Keratinocyte (primary cell): ENCODE measurements at regions not wholly inside any gene's neighbourhood (a gene's known extent, or its start where the extent isn't known, plus 50 kb on each side); places are given as distances from the start of the nearest gene placed in this dataset.

Experiments used
- DNase-seq: peaks from one replicate; pipeline ENCODE4 v3.0.0-alpha.2; 2011; ENCODE audit warnings: low read depth, missing footprints, low spot score
- FAIRE-seq: peaks from 2 replicates; lab custom pipeline; 2011; peaks lifted over from hg19 to GRCh38; lab: Jason Lieb, UNC
- H2AFZ ChIP-seq: 2 replicates; pipeline ENCODE4 v1.6.0; 2012; ENCODE audit warnings: low read length, control low read depth, inconsistent platforms; ENCODE audit not compliant: control insufficient read depth
- H3K27ac ChIP-seq: 2 replicates; pipeline ENCODE4 v1.5.1; 2011; ENCODE audit warnings: low read length; ENCODE audit not compliant: control insufficient read depth, insufficient read depth
- H3K27me3 ChIP-seq: 3 replicates; pipeline ENCODE4 v1.6.0; 2011; ENCODE audit warnings: low read length; ENCODE audit not compliant: control insufficient read depth, insufficient read depth; ENCODE audit errors: extremely low read depth
- H3K36me3 ChIP-seq, 2 experiments: 2 replicates in 1 of 2; 3 replicates in 1 of 2; pipeline ENCODE4 v1.5.1; 2011; ENCODE audit warnings: low read length in 2 of 2, mild to moderate bottlenecking in 1 of 2; ENCODE audit not compliant: control insufficient read depth in 2 of 2, insufficient read depth in 2 of 2; ENCODE audit errors: extremely low read depth in 1 of 2
- H3K4me1 ChIP-seq: 3 replicates; pipeline ENCODE4 v1.5.1; 2011; ENCODE audit warnings: low read length; ENCODE audit not compliant: control insufficient read depth, insufficient read depth; ENCODE audit errors: extremely low read depth
- H3K4me2 ChIP-seq: 3 replicates; pipeline ENCODE4 v1.6.0; 2011; ENCODE audit warnings: low read depth, low read length; ENCODE audit not compliant: control insufficient read depth, insufficient read depth; ENCODE audit errors: extremely low read depth
- H3K4me3 ChIP-seq, 3 experiments: fragments of 200-600 bp in 1 of 3; sonication (generic) in 1 of 3; 2 replicates in 2 of 3; 3 replicates in 1 of 3; pipeline ENCODE4 v1.5.1; 2011 to 2016; ENCODE audit warnings: low read length in 3 of 3, mild to moderate bottlenecking in 3 of 3, control low read depth in 2 of 3, inconsistent platforms in 1 of 3, low read depth in 1 of 3, mixed read lengths in 1 of 3, mixed run types in 1 of 3, moderate library complexity in 1 of 3; ENCODE audit not compliant: control insufficient read depth in 2 of 3, insufficient read depth in 2 of 3; ENCODE audit errors: extremely low read depth in 1 of 3
- H3K79me2 ChIP-seq: 2 replicates; pipeline ENCODE4 v1.6.0; 2012; ENCODE audit warnings: low read length; ENCODE audit not compliant: control insufficient read depth, insufficient read depth
- H3K9ac ChIP-seq: 3 replicates; pipeline ENCODE4 v1.6.0; 2011; ENCODE audit warnings: low read length; ENCODE audit not compliant: control insufficient read depth, insufficient read depth; ENCODE audit errors: extremely low read depth
- H3K9me1 ChIP-seq: 3 replicates; pipeline ENCODE4 v1.6.0; 2011; ENCODE audit warnings: low read length; ENCODE audit not compliant: control insufficient read depth, insufficient read depth; ENCODE audit errors: extremely low read depth
- H3K9me3 ChIP-seq: 2 replicates; pipeline ENCODE4 v1.5.1; 2012; ENCODE audit warnings: low read depth, low read length; ENCODE audit not compliant: control insufficient read depth
- H4K20me1 ChIP-seq: 3 replicates; pipeline ENCODE4 v1.6.0; 2011; ENCODE audit warnings: low read length; ENCODE audit not compliant: control insufficient read depth, insufficient read depth; ENCODE audit errors: extremely low read depth
- CTCF ChIP-seq, 3 experiments: IDR thresholded peaks in 1 of 3; conservative IDR thresholded peaks in 1 of 3; optimal IDR thresholded peaks in 1 of 3; 2 replicates in 2 of 3; 3 replicates in 1 of 3; pipeline versions ENCODE3 to v1.5.1; 2011; ENCODE audit warnings: low read length in 3 of 3, mild to moderate bottlenecking in 3 of 3, moderate library complexity in 2 of 3, control low read depth in 1 of 3, inconsistent platforms in 1 of 3; ENCODE audit not compliant: insufficient read depth in 2 of 3; ENCODE audit errors: extremely low read depth in 1 of 3
- EZH2 ChIP-seq: IDR thresholded peaks from one replicate; pipeline ENCODE4 v1.6.1; 2012; ENCODE audit warnings: inconsistent platforms, mild to moderate bottlenecking, low read length, moderate library complexity
- dilution Hi-C: fragments of 300-500 bp; cut with MboI; formaldehyde crosslinking; loops from one replicate; pipeline ENCODE4 v1.7.0; 2020; ENCODE audit warnings: low sequenced_read_pairs; ENCODE audit not compliant: extremely low pct_ligation_motif_present

- no peak overlapping the region for H3K9ac ChIP-seq
- no peak overlapping the region for H3K4me2 ChIP-seq
- dilution Hi-C loops, result no loop called here
- H3K4me3 ChIP-seq, result no peak overlapping the region
- H3K36me3 ChIP-seq, result no peaks in the 10 kb centered on the region
- H3K4me1 ChIP-seq, result peaks cover 23% of the 10 kb centered on the region
- H4K20me1 ChIP-seq, result no peaks in the 10 kb centered on the region
- no peaks in the 10 kb centered on the region for H3K79me2 ChIP-seq
- no peaks in the 10 kb centered on the region for H3K9me3 ChIP-seq
- FAIRE-seq (no peak), DNase-seq (no peak)
- H3K27ac ChIP-seq, result no peak overlapping the region
- no peaks in the 10 kb centered on the region for H3K27me3 ChIP-seq
- H2AFZ ChIP-seq, result no peak overlapping the region
- H3K9me1 ChIP-seq, result no peaks in the 10 kb centered on the region
- TF ChIP-seq CTCF (optimal IDR thresholded peaks at IDR 0.05 in 1 of 3, IDR thresholded peaks at IDR 0.05 in 1 of 3, conservative IDR thresholded peaks at IDR 0.05 in 1 of 3; ENCODE audit: extremely low read depth in 1 of 3, insufficient read depth in 2 of 3, low read length in 3 of 3), result no peak
- TF ChIP-seq EZH2, result no peak
These were observed 509.1 kb downstream of the INHBA start for GRCh38 chr7:41193738-41194282.

- Histone ChIP-seq H3K36me3 (no peaks in the 10 kb centered on the region), H3K27ac (peak overlapping the region; percentile 93), H3K4me1 (peaks cover 44% of the 10 kb centered on the region), H4K20me1 (no peaks in the 10 kb centered on the region), H3K79me2 (no peaks in the 10 kb centered on the region), H3K9me3 (no peaks in the 10 kb centered on the region), H3K4me2 (no peak overlapping the region), H3K27me3 (no peaks in the 10 kb centered on the region), H3K4me3 (no peak overlapping the region), H3K9me1 (no peaks in the 10 kb centered on the region), H2AFZ (peak overlapping the region; percentile 65), H3K9ac (peak overlapping the region; percentile 13)
- FAIRE-seq (no peak), DNase-seq (no peak)
- dilution Hi-C loops, result no loop called here
- TF ChIP-seq EZH2, result no peak
- TF ChIP-seq CTCF (optimal IDR thresholded peaks at IDR 0.05 in 1 of 3, IDR thresholded peaks at IDR 0.05 in 1 of 3, conservative IDR thresholded peaks at IDR 0.05 in 1 of 3; ENCODE audit: extremely low read depth in 1 of 3, insufficient read depth in 2 of 3, low read length in 3 of 3), result no peak
These were observed 512.3 kb downstream of the INHBA start for GRCh38 chr7:41190581-41190980.
